K562 (cell line): ENCODE measurements at regions not wholly inside any gene's neighbourhood (a gene's known extent, or its start where the extent isn't known, plus 50 kb on each side); places are given as distances from the start of the nearest gene placed in this dataset.

Source experiments
- ATAC-seq: fragments of 200-7000 bp; cut with Tn5 transposase; 3 replicates; pipeline ENCODE4 v1.9.1; 2020; ENCODE audit warnings: moderate library complexity
- BruUV-seq: library from RNA; stranded (reverse); fragments of 400-500 nt; replicated peaks from 2 replicates; lab custom pipeline; 2021; lab: Mats Ljungman, UMichigan
- CTCF ChIA-PET: fragments of 300-600 bp; formaldehyde crosslinking; extraction: SDS; loops from one replicate; lab custom pipeline; 2021; ENCODE audit warnings: low intra/inter-chr PET ratio; lab: Yijun Ruan, JAX
- POLR2A ChIA-PET: fragments of 300-600, 350-650 bp; sonication (Branson Sonifier 250); formaldehyde crosslinking; extraction: SDS; loops from one replicate; lab custom pipeline; 2021; ENCODE audit warnings: antibody characterized with exemption, inconsistent platforms; lab: Yijun Ruan, JAX
- DNase-seq, 4 experiments: peaks; one replicate each; pipeline versions ENCODE4 v3.0.0 to v3.0.0-alpha.2; 2011 to 2018; ENCODE audit warnings: low spot score in 3 of 4, mixed read lengths in 3 of 4; ENCODE audit errors: extremely low read depth in 1 of 4
- FAIRE-seq: peaks from 2 replicates; lab custom pipeline; 2011; peaks lifted over from hg19 to GRCh38; lab: Jason Lieb, UNC
- H2AFZ ChIP-seq: 2 replicates; pipeline ENCODE4 v1.6.0; 2011; ENCODE audit warnings: low read depth, low read length, control low read depth, inconsistent platforms
- H3K27ac ChIP-seq: fragments of 200-600 bp; 3 replicates; pipeline ENCODE4 v1.8.0; 2011; ENCODE audit warnings: low read depth, mild to moderate bottlenecking, control low read depth, inconsistent platforms, low read length, moderate library complexity, mixed read lengths; ENCODE audit errors: extremely low read depth
- H3K27me3 ChIP-seq, 2 experiments: fragments of 300-600 bp in 1 of 2; 2 replicates in 1 of 2; 3 replicates in 1 of 2; pipeline versions ENCODE4 v1.6.0 to v1.8.0; 2011; ENCODE audit warnings: inconsistent platforms in 2 of 2, low read length in 2 of 2, mild to moderate bottlenecking in 1 of 2, mixed read lengths in 1 of 2, moderate library complexity in 1 of 2; ENCODE audit not compliant: control insufficient read depth in 2 of 2, insufficient read depth in 2 of 2
- H3K36me3 ChIP-seq: fragments of 300-600 bp; 3 replicates; pipeline ENCODE4 v1.8.0; 2011; ENCODE audit warnings: mild to moderate bottlenecking, low read length, inconsistent platforms; ENCODE audit not compliant: control insufficient read depth, insufficient read depth
- H3K4me1 ChIP-seq, 2 experiments: fragments of 200-600 bp in 1 of 2; replicated peaks in 1 of 2; 2 replicates in 1 of 2; 3 replicates in 1 of 2; pipeline versions ENCODE4 v1.5.1 to v1.8.0; 2011; ENCODE audit warnings: inconsistent platforms in 2 of 2, low read length in 2 of 2, mild to moderate bottlenecking in 1 of 2, mixed read lengths in 1 of 2, moderate library complexity in 1 of 2; ENCODE audit not compliant: control insufficient read depth in 2 of 2, insufficient read depth in 2 of 2
- H3K4me2 ChIP-seq: 2 replicates; pipeline ENCODE4 v1.6.1; 2011; ENCODE audit warnings: low read length, control low read depth, inconsistent platforms, mixed read lengths; ENCODE audit not compliant: insufficient read depth
- H3K4me3 ChIP-seq: fragments of 200-600 bp; sonication (generic), shearing (Covaris generic); 2 replicates; pipeline ENCODE4 v1.5.1; 2016; ENCODE audit warnings: control low read depth, inconsistent platforms
- H3K79me2 ChIP-seq: fragments of 200-600 bp; 3 replicates; pipeline ENCODE4 v1.8.0; 2011; ENCODE audit warnings: low read length, inconsistent platforms; ENCODE audit not compliant: control insufficient read depth, insufficient read depth
- H3K9ac ChIP-seq, 2 experiments: 2 replicates each; pipeline versions ENCODE4 v1.6.0 to v1.6.1; 2011; ENCODE audit warnings: low read depth in 2 of 2, low read length in 2 of 2, control low read depth in 1 of 2, inconsistent platforms in 1 of 2, mild to moderate bottlenecking in 1 of 2, mixed read lengths in 1 of 2; ENCODE audit not compliant: insufficient read depth in 1 of 2
- H3K9me1 ChIP-seq: one replicate; pipeline ENCODE4 v1.6.0; 2011; ENCODE audit warnings: inconsistent platforms, mild to moderate bottlenecking, low read length, moderate library complexity; ENCODE audit not compliant: control insufficient read depth, insufficient read depth
- H3K9me3 ChIP-seq: replicated peaks from 2 replicates; pipeline ENCODE4 v1.5.1; 2011; ENCODE audit warnings: low read depth, low read length, inconsistent platforms; ENCODE audit not compliant: control insufficient read depth, insufficient read depth
- H4K20me1 ChIP-seq: replicated peaks from 2 replicates; pipeline ENCODE4 v1.6.1; 2011; ENCODE audit warnings: low read length, inconsistent platforms, mixed read lengths; ENCODE audit not compliant: control insufficient read depth, insufficient read depth
- BCOR ChIP-seq: fragments of 450-650 bp; IDR thresholded peaks from 2 replicates; pipeline ENCODE4 v1.6.1; 2016
- CREB3L1 ChIP-seq: fragments of 450-650 bp; IDR thresholded peaks from 2 replicates; pipeline ENCODE4 v1.6.1; 2014; ENCODE audit warnings: low read depth, mild to moderate bottlenecking, moderate library complexity, borderline replicate concordance
- WGBS: fragments of 100-300 bp; shearing (Covaris generic); methylation state at CpG from one replicate; pipeline ENCODE4 v1.1.6; 2016; ENCODE audit warnings: low coverage, mixed read lengths; ENCODE audit not compliant: insufficient coverage; ENCODE audit errors: missing lambda C conversion rate; 5-methylcytosine and 5-hydroxymethylcytosine counted together
- in situ Hi-C: fragments of 300-500 bp; cut with MboI; formaldehyde crosslinking; loops from 4 replicates; pipeline ENCODE4 v1.15.0; 2018; ENCODE audit warnings: inconsistent platforms, mixed read lengths
- intact Hi-C: fragments of 100-400 bp; cut with micrococcal nuclease; formaldehyde crosslinking; loops from 2 replicates; pipeline ENCODE4 v1.14.2; 2022
- TF ChIP-seq, protein P1 (sequence below), 2 experiments: fragments of 200-800 bp in 1 of 2; sonication (Bioruptor generic) in 1 of 2; sonication (generic) in 1 of 2; formaldehyde crosslinking in 1 of 2; IDR thresholded peaks in 1 of 2; conservative IDR thresholded peaks in 1 of 2; 2 replicates each; pipeline versions ENCODE4 v1.5.0 to v1.6.1; 2016 to 2020; ENCODE audit warnings: missing compliant biosample characterization in 1 of 2, missing genetic modification characterization in 1 of 2, missing genetic modification reagents in 1 of 2
- TF ChIP-seq, protein P2 (sequence below): IDR thresholded peaks from 2 replicates; pipeline ENCODE4 v1.6.1; 2011; ENCODE audit not compliant: insufficient read length; ENCODE audit errors: extremely low read depth

DNA sequence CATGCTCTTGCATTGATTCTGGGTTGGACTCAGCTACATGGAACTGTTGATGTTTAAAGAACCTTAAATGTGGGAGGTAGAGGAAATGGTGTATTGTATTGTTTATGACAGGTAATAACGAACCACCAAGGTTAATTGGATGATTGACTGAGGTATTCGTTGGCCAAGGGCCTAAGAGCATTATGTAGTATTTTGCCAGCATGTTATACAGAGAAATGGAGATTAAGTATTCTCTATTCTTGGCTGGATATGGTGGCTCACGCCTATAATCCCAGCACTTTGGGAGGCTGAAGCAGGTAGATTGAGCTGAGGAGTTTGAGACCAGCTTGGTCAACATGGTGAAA lies 59.0 kb upstream of the CDK20 start:
- TF ChIP-seq BCOR (no peak), CREB3L1 (no peak)
- TF ChIP-seq, protein P1, sequence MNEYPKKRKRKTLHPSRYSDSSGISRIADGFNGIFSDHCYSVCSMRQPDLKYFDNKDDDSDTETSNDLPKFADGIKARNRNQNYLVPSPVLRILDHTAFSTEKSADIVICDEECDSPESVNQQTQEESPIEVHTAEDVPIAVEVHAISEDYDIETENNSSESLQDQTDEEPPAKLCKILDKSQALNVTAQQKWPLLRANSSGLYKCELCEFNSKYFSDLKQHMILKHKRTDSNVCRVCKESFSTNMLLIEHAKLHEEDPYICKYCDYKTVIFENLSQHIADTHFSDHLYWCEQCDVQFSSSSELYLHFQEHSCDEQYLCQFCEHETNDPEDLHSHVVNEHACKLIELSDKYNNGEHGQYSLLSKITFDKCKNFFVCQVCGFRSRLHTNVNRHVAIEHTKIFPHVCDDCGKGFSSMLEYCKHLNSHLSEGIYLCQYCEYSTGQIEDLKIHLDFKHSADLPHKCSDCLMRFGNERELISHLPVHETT (CRISPR knock-in tag; conservative IDR thresholded peaks at IDR 0.05 in 1 of 2, IDR thresholded peaks at IDR 0.05 in 1 of 2) = no peak
- TF ChIP-seq, protein P2, sequence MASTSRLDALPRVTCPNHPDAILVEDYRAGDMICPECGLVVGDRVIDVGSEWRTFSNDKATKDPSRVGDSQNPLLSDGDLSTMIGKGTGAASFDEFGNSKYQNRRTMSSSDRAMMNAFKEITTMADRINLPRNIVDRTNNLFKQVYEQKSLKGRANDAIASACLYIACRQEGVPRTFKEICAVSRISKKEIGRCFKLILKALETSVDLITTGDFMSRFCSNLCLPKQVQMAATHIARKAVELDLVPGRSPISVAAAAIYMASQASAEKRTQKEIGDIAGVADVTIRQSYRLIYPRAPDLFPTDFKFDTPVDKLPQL = no peak
- Histone ChIP-seq H3K9ac (no peak overlapping the region), H3K9me1 (no peaks in the 10 kb centered on the region), H2AFZ (no peak overlapping the region), H3K9me3 (no peaks in the 10 kb centered on the region), H3K4me3 (no peak overlapping the region), H3K79me2 (no peaks in the 10 kb centered on the region), H3K4me1 (no peaks in the 10 kb centered on the region), H3K4me2 (no peak overlapping the region), H3K27me3 (peaks cover 0 to 6% of the 10 kb centered on the region in 2 experiments; a peak in 2 of 5 replicates), H3K27ac (no peak overlapping the region), H3K36me3 (no peaks in the 10 kb centered on the region), H4K20me1 (no peaks in the 10 kb centered on the region)
- FAIRE-seq (no peak), ATAC-seq (no peak), DNase-seq (no peak)
- 0% methylated on average over 3 of the region's 3 CpGs for WGBS
- intact Hi-C loops (no loop called here), in situ Hi-C loops (no loop called here)
- BruUV-seq = no TSS peak
- ChIA-PET CTCF (no interaction called here), POLR2A (interaction anchor here (0.6 kb wide), 2 partner anchors 19 to 328 kb away, joined by 3 read pairs; no protein-coding TSS in a partner anchor)
